Activated naive CD8-positive, alpha-beta T cell treated with anti-CD3 and anti-CD28 coated beads, Interleukin-2, amount 50 U/mL, for 24 hours (primary cell): ENCODE measurements at regions not wholly inside any gene's neighbourhood (a gene's known extent, or its start where the extent isn't known, plus 50 kb on each side); places are given as distances from the start of the nearest gene placed in this dataset.
A peak's percentile ranks its signal among the peaks of the same experiment; 100 is the strongest.
"Not testable (repeated sequence)": the region's sequence is repeated elsewhere in the genome, so short reads cannot be mapped to it uniquely, and the experiment has no call there.

Experiments used
- ATAC-seq: fragments of 150-1000 bp; cut with Tn5 transposase; one replicate; pipeline ENCODE4 v1.10.0; 2021
- DNase-seq: peaks from one replicate; pipeline ENCODE4 v3.0.0; 2021
- H3K27ac Mint-ChIP-seq: one replicate; pipeline ENCODE4 v1.8.0; 2021; ENCODE audit warnings: mild to moderate bottlenecking, mixed read lengths
- H3K27me3 Mint-ChIP-seq: one replicate; pipeline ENCODE4 v1.8.0; 2021; ENCODE audit warnings: mixed read lengths
- H3K36me3 Mint-ChIP-seq: one replicate; pipeline ENCODE4 v1.8.0; 2021; ENCODE audit warnings: low read depth, mixed read lengths
- H3K4me1 Mint-ChIP-seq: one replicate; pipeline ENCODE4 v1.8.0; 2021; ENCODE audit warnings: mixed read lengths
- H3K4me3 Mint-ChIP-seq: one replicate; pipeline ENCODE4 v1.8.0; 2021; ENCODE audit warnings: mild to moderate bottlenecking, moderate library complexity, mixed read lengths
- H3K9me3 Mint-ChIP-seq: one replicate; pipeline ENCODE4 v1.8.0; 2021; ENCODE audit warnings: mixed read lengths

DNA sequence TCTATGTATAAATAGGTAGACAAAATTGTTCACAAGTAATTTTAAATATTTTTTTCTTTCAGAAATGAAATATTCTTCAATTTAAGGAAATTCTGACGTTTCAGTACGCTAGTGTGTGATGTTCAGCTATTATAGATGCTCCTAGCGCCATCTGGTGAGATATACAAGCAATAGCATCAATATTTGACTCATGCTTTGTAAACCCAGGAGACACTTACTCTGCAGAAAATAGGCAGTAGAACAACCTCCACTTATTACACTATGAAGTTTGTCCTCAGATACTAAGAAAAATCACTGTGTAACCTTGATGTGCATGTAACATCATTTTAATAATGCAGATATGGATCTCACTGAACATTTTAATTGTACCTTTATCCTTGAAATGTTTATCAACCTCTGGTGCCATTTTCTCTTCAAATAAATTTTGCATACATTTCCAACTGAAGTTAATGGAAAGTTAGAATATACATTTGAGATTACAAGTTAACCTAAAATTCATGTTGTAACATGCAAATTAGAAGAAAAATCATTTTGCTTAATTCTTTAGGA is 151.5 kb upstream of the FAM3C start:
- DNase-seq, result no peak
- no peak overlapping the region for H3K4me3 Mint-ChIP-seq

DNA sequence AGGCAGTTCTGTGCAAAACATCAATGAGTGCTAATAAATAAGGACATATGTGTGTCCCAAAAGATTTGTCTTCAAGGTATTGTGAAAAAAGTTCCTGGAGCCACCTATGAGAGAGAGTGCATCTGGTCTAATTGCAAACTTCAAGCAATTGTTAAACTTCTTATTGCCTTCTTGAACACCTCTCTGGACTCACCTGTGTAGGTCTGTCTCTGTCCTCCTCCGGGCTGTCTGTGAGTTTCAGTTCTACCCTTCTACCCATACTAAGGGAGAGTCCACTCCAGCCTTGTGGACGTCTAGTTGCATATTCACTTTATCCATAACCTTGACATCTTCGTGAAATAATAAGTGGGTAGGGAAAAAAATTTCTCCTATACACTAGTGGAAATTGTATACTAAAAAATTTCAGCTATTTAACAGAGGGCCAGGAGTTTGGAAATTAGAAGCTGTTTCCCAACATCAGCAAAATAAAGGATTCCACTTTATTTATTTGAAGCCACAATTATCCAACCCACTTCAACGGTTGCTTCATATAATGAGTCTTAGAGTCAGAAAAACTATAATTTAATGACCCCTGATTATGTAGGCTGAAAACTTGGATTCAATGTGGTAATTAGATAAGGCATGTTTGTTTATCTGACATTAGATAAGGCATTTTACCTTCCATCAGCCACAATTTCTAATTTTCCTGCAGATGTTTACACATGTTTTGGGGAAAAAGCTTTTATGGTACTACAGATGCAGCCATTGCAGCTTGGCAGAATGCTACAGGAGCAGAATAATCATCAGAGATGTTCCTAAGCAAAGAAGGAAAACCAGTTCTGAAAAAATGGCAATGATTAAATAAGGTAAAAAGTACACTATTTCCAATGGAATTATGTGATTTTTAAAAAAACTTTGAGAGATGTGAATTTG is 150.8 kb upstream of the FAM3C start:
- peaks cover 4% of the 10 kb centered on the region for H3K9me3 Mint-ChIP-seq
- DNase-seq, result no peak
- no peak overlapping the region for H3K27ac Mint-ChIP-seq
- H3K4me3 Mint-ChIP-seq, result no peak overlapping the region
- H3K27me3 Mint-ChIP-seq, result peaks cover 4% of the 10 kb centered on the region
- peaks cover 37% of the 10 kb centered on the region for H3K4me1 Mint-ChIP-seq
- H3K36me3 Mint-ChIP-seq, result peaks cover 3% of the 10 kb centered on the region
- ATAC-seq, result no peak

More for the DNA sequence above, 151.5 kb upstream of the FAM3C start:
- Mint-ChIP-seq H3K4me1 (peaks cover 36% of the 10 kb centered on the region), H3K27ac (no peak overlapping the region), H3K36me3 (peaks cover 3% of the 10 kb centered on the region), H3K27me3 (peaks cover 4% of the 10 kb centered on the region), H3K9me3 (peaks cover 4% of the 10 kb centered on the region)
- peak; percentile 62 for ATAC-seq

GRCh38 chr7:121545418-121545817 is 149.3 kb upstream of the FAM3C start:
- H3K4me3 Mint-ChIP-seq, result no peak overlapping the region

DNA sequence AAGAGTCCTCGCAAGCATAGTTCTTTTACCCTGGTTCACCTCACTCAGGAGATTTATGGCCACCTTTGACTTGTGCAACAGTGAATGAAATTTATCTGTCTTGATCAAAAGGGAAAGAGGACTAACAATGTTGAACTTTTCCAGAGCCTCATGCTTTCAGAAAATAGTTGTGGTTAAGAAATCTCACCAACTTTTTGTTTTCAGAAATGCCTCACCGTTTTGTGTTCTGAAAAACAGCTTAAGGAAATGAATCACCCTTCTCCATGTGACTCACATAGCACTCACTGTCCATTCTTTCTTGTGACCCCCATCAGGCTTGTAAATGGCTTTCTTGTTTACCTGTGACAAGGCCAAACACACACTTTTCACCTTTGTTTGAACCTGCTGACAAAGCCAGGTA is 148.6 kb upstream of the FAM3C start:
- H3K4me3 Mint-ChIP-seq, result peak overlapping the region; percentile 43
- H3K27me3 Mint-ChIP-seq, result peaks cover 4% of the 10 kb centered on the region
- peaks cover 4% of the 10 kb centered on the region for H3K9me3 Mint-ChIP-seq
- peak; percentile 93 for ATAC-seq
- H3K36me3 Mint-ChIP-seq, result peaks cover 3% of the 10 kb centered on the region
- DNase-seq, result no peak
- H3K4me1 Mint-ChIP-seq, result peaks cover 40% of the 10 kb centered on the region
- peak overlapping the region; percentile 85 for H3K27ac Mint-ChIP-seq

More at GRCh38 chr7:121545418-121545817, 149.3 kb upstream of the FAM3C start:
- peak overlapping the region; percentile 85 for H3K27ac Mint-ChIP-seq
- H3K4me1 Mint-ChIP-seq, result peaks cover 37% of the 10 kb centered on the region
- peaks cover 3% of the 10 kb centered on the region for H3K36me3 Mint-ChIP-seq
- H3K9me3 Mint-ChIP-seq, result peaks cover 4% of the 10 kb centered on the region
- ATAC-seq (no peak), DNase-seq (no peak)
- H3K27me3 Mint-ChIP-seq, result peaks cover 4% of the 10 kb centered on the region

GRCh38 chr7:121544238-121544637 is 148.1 kb upstream of the FAM3C start:
- Mint-ChIP-seq H3K4me1 (peaks cover 40% of the 10 kb centered on the region), H3K4me3 (no peak overlapping the region), H3K9me3 (peaks cover 4% of the 10 kb centered on the region), H3K27me3 (peaks cover 4% of the 10 kb centered on the region), H3K27ac (peak overlapping the region; percentile 85), H3K36me3 (peaks cover 3% of the 10 kb centered on the region)
- no peak for ATAC-seq
- DNase-seq, result no peak

DNA sequence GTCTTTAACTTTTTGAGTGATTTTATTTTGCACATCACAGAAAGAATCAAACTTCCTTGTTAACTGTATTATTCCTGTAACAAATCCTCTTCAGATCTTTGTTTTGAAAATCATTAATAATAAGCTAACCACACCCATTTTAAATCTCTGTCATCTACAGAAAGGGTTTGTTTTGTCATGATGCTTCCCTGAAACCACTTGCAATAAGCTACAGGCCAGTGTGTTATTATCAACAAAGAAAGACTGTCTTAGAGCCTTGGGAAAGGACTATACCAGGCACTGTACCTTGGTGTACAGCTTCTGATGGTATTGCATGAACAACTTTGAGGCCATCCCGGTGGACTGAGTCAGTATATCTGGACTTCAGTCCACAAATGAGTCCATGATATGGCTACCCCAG is 145.3 kb upstream of the FAM3C start:
- Mint-ChIP-seq H3K4me3 (no peak overlapping the region), H3K27ac (no peak overlapping the region), H3K9me3 (peaks cover 4% of the 10 kb centered on the region), H3K36me3 (peaks cover 5% of the 10 kb centered on the region), H3K27me3 (peaks cover 8% of the 10 kb centered on the region), H3K4me1 (peaks cover 39% of the 10 kb centered on the region)
- no peak for DNase-seq
- ATAC-seq, result no peak

DNA sequence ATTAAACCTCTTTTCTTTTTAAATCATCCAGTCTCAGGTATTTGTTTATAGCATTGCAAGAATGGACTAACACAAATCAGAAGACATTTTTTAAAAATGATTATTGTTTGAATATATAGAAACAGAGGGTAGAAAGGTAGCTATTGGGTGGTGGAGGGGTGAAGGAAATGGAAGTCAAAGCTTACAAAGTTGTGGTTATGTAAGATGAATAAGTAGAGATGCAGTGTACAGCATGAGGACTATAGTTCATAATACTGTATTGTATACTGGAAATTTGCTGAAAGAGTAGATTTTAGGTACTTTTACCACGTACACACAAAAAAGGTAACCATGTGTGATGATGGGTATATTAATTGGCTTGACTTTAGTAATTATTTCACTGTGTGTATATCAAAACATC is 144.0 kb upstream of the FAM3C start:
- Mint-ChIP-seq H3K4me1 (peaks cover 26% of the 10 kb centered on the region), H3K9me3 (peaks cover 4% of the 10 kb centered on the region), H3K4me3 (no peak overlapping the region), H3K27me3 (peaks cover 8% of the 10 kb centered on the region), H3K36me3 (peaks cover 5% of the 10 kb centered on the region), H3K27ac (no peak overlapping the region)
- no peak for ATAC-seq
- DNase-seq, result no peak

DNA sequence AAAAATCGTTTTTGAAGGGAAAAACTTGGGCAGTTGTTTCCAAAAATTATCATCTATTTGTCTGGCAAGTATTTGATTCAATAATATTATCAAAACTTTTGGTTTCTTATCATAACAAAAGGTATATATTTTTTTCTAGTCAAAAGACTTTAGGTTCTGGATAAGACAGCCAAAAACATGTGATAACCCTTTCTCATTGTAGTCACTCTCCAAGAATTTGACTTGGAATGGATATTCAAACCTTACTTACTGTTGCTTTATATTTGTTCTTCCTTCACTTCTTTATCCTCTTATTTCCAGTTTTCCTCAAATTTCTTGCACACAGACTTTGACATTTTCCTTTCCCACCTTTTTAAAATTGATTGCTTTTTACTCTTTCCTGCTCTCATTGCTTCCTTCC is 140.9 kb upstream of the FAM3C start:
- H3K27me3 Mint-ChIP-seq, result peaks cover 8% of the 10 kb centered on the region
- H3K4me1 Mint-ChIP-seq, result peaks cover 5% of the 10 kb centered on the region
- no peak overlapping the region for H3K27ac Mint-ChIP-seq
- no peaks in the 10 kb centered on the region for H3K9me3 Mint-ChIP-seq
- H3K36me3 Mint-ChIP-seq, result peaks cover 2% of the 10 kb centered on the region
- no peak overlapping the region for H3K4me3 Mint-ChIP-seq
- no peak for DNase-seq
- no peak for ATAC-seq

- no peak for DNase-seq
- Mint-ChIP-seq H3K4me3 (peak overlapping the region; percentile 10), H3K9me3 (no peaks in the 10 kb centered on the region), H3K27ac (peak overlapping the region; percentile 87), H3K4me1 (peaks cover 35% of the 10 kb centered on the region), H3K27me3 (peaks cover 2% of the 10 kb centered on the region), H3K36me3 (no peaks in the 10 kb centered on the region)
- no peak for ATAC-seq
Measured at GRCh38 chr7:121531175-121532070, 135.3 kb upstream of the FAM3C start.

DNA sequence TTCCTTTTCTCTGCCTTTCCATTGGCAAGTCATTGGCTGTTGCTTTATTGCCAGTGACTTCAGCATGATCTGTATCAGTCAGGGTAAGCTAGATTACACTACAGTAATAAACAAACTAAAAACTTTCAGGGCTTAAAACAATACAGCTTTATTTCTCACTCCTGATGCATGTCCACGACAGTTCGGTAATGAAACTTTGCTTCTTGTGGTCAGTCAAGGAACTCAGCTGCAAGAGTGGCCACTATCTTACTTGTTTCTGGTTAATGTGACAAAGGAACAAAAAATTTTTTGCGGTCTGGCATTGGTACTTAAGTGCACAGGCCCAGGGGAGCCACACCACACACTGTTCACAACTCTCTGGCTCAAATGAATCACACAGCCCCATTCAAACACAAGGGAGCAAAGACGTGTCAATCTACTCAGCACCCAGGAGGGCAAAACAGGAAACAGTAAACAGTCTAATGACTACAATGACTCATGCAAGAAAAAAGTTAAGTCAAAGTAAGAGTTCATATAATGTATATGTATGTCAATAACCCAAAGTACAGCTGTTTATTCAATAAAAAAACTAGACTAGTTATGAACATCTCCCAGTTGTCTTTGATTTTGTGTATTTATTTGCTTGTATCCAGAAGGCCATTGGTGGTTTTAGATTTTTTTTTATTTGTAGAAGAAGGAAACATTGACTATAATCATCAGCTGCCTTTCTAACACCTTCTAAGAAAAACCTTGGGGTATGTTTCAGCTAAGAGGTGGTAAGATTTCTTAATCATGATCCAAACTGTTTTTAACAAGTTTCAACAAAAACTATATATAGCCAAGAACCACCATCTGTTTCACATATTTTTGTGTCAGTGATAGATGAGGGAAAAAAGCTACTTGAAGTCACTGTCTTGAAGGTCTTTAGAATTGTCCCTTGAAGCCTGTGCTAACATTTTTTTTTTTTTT is 134.4 kb upstream of the FAM3C start:
- H3K27me3 Mint-ChIP-seq, result peaks cover 2% of the 10 kb centered on the region
- peak overlapping the region; percentile 10 for H3K4me3 Mint-ChIP-seq
- ATAC-seq, result peak; percentile 99
- H3K9me3 Mint-ChIP-seq, result no peaks in the 10 kb centered on the region
- H3K4me1 Mint-ChIP-seq, result peaks cover 35% of the 10 kb centered on the region
- H3K27ac Mint-ChIP-seq, result peak overlapping the region; percentile 87
- peak; percentile 54 for DNase-seq
- no peaks in the 10 kb centered on the region for H3K36me3 Mint-ChIP-seq

DNA sequence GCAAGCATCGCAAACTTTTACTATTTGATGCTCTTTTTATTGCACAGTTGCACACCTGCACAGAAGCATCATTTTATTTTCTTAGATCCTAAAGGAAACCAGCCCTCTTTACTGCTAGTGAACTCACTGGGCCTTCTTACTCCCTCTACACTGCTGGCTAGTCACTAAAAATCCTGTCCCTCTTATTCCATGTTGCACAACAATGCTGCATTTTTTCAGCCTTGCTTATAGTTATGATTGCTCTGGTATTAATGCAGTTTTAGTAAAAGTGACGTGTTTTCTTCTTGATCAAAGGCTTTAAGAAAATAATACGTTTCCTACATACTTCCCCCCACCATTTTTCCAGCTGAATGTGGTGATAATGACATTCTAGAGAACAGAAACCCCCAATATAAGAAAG is 132.9 kb upstream of the FAM3C start:
- Mint-ChIP-seq H3K27ac (no peak overlapping the region), H3K27me3 (peaks cover 2% of the 10 kb centered on the region), H3K9me3 (no peaks in the 10 kb centered on the region), H3K36me3 (no peaks in the 10 kb centered on the region), H3K4me3 (no peak overlapping the region), H3K4me1 (peaks cover 35% of the 10 kb centered on the region)
- no peak for DNase-seq
- no peak for ATAC-seq

GRCh38 chr7:121526210-121526609 is 130.1 kb upstream of the FAM3C start:
- not testable (repeated sequence) for H3K36me3 Mint-ChIP-seq, H3K27me3 Mint-ChIP-seq, H3K27ac Mint-ChIP-seq, H3K9me3 Mint-ChIP-seq, ATAC-seq, DNase-seq, H3K4me3 Mint-ChIP-seq
- peaks cover 26% of the 10 kb centered on the region for H3K4me1 Mint-ChIP-seq

DNA sequence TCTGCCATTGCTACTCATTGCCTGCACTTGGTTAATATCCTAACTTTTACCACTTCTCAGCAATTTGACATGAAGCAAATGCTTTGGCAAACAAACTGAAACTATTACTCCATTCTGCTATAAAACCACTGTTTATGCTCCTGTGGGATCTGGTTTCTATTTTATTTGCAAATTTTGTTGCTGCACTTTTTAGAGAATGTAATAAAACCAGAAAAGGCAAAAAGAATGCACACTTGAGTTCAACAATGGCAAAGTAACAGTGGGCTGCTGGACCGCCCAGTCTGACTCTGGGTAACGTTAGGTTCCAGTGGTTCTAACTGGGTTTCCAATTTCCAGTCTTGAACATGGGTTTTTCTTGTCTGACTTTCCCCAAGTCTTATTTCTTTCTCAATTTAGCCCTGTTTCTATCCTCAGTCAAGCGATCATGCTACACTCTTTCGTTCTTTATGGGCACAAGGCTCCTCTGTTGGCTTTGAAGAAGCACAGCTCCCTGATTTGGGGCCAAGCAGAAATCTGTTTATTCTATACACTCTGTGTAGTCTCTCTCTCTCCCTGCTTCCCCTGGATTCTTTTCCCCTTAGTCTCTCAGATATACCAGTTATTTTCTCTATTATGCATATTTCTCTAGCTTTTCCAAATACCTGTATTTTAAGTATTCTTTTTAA is 129.2 kb upstream of the FAM3C start:
- Mint-ChIP-seq H3K36me3 (no peaks in the 10 kb centered on the region), H3K27me3 (peaks cover 2% of the 10 kb centered on the region)

More for the DNA sequence above, 129.2 kb upstream of the FAM3C start:
- DNase-seq (no peak), ATAC-seq (no peak)
- Mint-ChIP-seq H3K4me1 (peaks cover 17% of the 10 kb centered on the region), H3K27ac (no peak overlapping the region), H3K9me3 (no peaks in the 10 kb centered on the region), H3K4me3 (no peak overlapping the region)
